ENCODE measurements at regions not wholly inside any gene's neighbourhood (a gene's known extent, or its start where the extent isn't known, plus 50 kb on each side); places are given as distances from the start of the nearest gene placed in this dataset.
A peak's percentile ranks its signal among the peaks of the same experiment; 100 is the strongest.

- Histone ChIP-seq H3K9ac (ENCODE audit: low read length) (no peak overlapping the region), H4K20me1 (ENCODE audit: low read length) (no peaks in the 10 kb centered on the region), H3K27me3 (ENCODE audit: low read length) (no peaks in the 10 kb centered on the region), H2AFZ (ENCODE audit: low read length) (no peak overlapping the region), H3K36me3 (ENCODE audit: low read depth, low read length) (no peaks in the 10 kb centered on the region), H3K79me2 (ENCODE audit: low read length) (no peaks in the 10 kb centered on the region), H3F3A (ENCODE audit: low read length, unreplicated experiment) (no peaks in the 10 kb centered on the region), H3K4me3 (ENCODE audit: low read length) (no peak overlapping the region), H3K4me1 (ENCODE audit: insufficient read depth, low read length) (no peaks in the 10 kb centered on the region), H3K4me2 (ENCODE audit: low read length) (no peak overlapping the region), H3K9me2 (replicated peaks; ENCODE audit: low read length) (no peaks in the 10 kb centered on the region), H3K9me3 (ENCODE audit: low read length) (no peaks in the 10 kb centered on the region), H3K27ac (ENCODE audit: low read length) (no peak overlapping the region)
- no TSS peak for BruUV-seq (replicated peaks)
- CTCF ChIA-PET, result no interaction called here
- DNase-seq (no peak), ATAC-seq (no peak)
- POLR2A ChIA-PET (ENCODE audit: unreplicated experiment), result no interaction called here
- TF ChIP-seq EZH2phosphoT487 (IDR thresholded peaks at IDR 0.05; ENCODE audit: borderline replicate concordance, low read length) (no peak), EZH2 (IDR thresholded peaks at IDR 0.05; ENCODE audit: low read length, unreplicated experiment) (no peak)
- TF ChIP-seq, protein P1, sequence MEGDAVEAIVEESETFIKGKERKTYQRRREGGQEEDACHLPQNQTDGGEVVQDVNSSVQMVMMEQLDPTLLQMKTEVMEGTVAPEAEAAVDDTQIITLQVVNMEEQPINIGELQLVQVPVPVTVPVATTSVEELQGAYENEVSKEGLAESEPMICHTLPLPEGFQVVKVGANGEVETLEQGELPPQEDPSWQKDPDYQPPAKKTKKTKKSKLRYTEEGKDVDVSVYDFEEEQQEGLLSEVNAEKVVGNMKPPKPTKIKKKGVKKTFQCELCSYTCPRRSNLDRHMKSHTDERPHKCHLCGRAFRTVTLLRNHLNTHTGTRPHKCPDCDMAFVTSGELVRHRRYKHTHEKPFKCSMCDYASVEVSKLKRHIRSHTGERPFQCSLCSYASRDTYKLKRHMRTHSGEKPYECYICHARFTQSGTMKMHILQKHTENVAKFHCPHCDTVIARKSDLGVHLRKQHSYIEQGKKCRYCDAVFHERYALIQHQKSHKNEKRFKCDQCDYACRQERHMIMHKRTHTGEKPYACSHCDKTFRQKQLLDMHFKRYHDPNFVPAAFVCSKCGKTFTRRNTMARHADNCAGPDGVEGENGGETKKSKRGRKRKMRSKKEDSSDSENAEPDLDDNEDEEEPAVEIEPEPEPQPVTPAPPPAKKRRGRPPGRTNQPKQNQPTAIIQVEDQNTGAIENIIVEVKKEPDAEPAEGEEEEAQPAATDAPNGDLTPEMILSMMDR (conservative IDR thresholded peaks at IDR 0.05; ENCODE audit: low read depth, low read length), result no peak
- intact Hi-C loops (cut with micrococcal nuclease), result no loop called here
These were observed 565.0 kb downstream of the XPNPEP1 start for GRCh38 chr10:109358325-109358724.

DNA sequence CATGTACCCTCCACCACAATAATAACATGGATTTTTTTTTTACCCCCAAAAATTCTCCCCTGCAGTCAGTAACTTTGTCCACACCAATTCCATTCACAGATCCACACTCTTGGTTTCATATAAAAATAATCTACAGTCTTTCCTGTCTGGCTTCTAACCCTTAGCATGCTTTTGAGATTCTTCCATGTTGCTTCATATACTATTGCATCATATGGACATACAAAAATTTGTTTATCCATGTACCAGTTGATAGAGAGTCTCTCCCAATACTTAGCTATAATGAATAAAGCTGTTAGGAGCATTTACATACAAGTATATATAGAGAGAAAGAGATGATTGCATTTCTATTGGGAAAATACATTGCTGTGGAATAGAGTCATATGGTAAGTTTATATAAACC lies 575.0 kb downstream of the XPNPEP1 start:
- intact Hi-C loops (cut with micrococcal nuclease), result no loop called here
- no TSS peak for BruUV-seq (replicated peaks)
- Histone ChIP-seq H3K79me2 (ENCODE audit: low read length) (no peaks in the 10 kb centered on the region), H3K9me2 (replicated peaks; ENCODE audit: low read length) (no peaks in the 10 kb centered on the region), H3K4me2 (ENCODE audit: low read length) (no peak overlapping the region), H3K9me3 (ENCODE audit: low read length) (no peaks in the 10 kb centered on the region), H3F3A (ENCODE audit: low read length, unreplicated experiment) (no peaks in the 10 kb centered on the region), H3K27me3 (ENCODE audit: low read length) (no peaks in the 10 kb centered on the region), H3K9ac (ENCODE audit: low read length) (no peak overlapping the region), H4K20me1 (ENCODE audit: low read length) (no peaks in the 10 kb centered on the region), H3K27ac (ENCODE audit: low read length) (no peak overlapping the region), H3K4me3 (ENCODE audit: low read length) (no peak overlapping the region), H3K4me1 (ENCODE audit: insufficient read depth, low read length) (peaks cover 5% of the 10 kb centered on the region), H3K36me3 (ENCODE audit: low read depth, low read length) (no peaks in the 10 kb centered on the region), H2AFZ (ENCODE audit: low read length) (no peak overlapping the region)
- TF ChIP-seq, protein P1 (conservative IDR thresholded peaks at IDR 0.05; ENCODE audit: low read depth, low read length), result no peak
- TF ChIP-seq EZH2phosphoT487 (IDR thresholded peaks at IDR 0.05; ENCODE audit: borderline replicate concordance, low read length), result no peak
- no peak for TF ChIP-seq EZH2 (IDR thresholded peaks at IDR 0.05; ENCODE audit: low read length, unreplicated experiment)
- no peak for ATAC-seq
- POLR2A ChIA-PET (ENCODE audit: unreplicated experiment), result interaction anchor here (0.6 kb wide), 1 partner anchor 599 kb away, joined by 4 read pairs; no protein-coding TSS in a partner anchor
- CTCF ChIA-PET, result no interaction called here
- no peak for DNase-seq

GRCh38 chr10:109343293-109343692 lies 580.0 kb downstream of the XPNPEP1 start:
- ATAC-seq, result peak; percentile 54
- DNase-seq, result peak; percentile 77

More at GRCh38 chr10:109343293-109343692, 580.0 kb downstream of the XPNPEP1 start:
- TF ChIP-seq, protein P1 (conservative IDR thresholded peaks at IDR 0.05; ENCODE audit: low read depth, low read length), result no peak
- TF ChIP-seq EZH2phosphoT487 (IDR thresholded peaks at IDR 0.05; ENCODE audit: borderline replicate concordance, low read length) (no peak), EZH2 (IDR thresholded peaks at IDR 0.05; ENCODE audit: low read length, unreplicated experiment) (no peak)
- Histone ChIP-seq H3K9me2 (replicated peaks; ENCODE audit: low read length) (no peaks in the 10 kb centered on the region), H3K4me3 (ENCODE audit: low read length) (no peak overlapping the region), H3K4me1 (ENCODE audit: insufficient read depth, low read length) (peaks cover 6% of the 10 kb centered on the region), H3K4me2 (ENCODE audit: low read length) (no peak overlapping the region), H3K9ac (ENCODE audit: low read length) (no peak overlapping the region), H3F3A (ENCODE audit: low read length, unreplicated experiment) (no peaks in the 10 kb centered on the region), H3K27me3 (ENCODE audit: low read length) (no peaks in the 10 kb centered on the region), H3K27ac (ENCODE audit: low read length) (no peak overlapping the region), H3K9me3 (ENCODE audit: low read length) (no peaks in the 10 kb centered on the region), H3K79me2 (ENCODE audit: low read length) (no peaks in the 10 kb centered on the region), H4K20me1 (ENCODE audit: low read length) (no peaks in the 10 kb centered on the region), H3K36me3 (ENCODE audit: low read depth, low read length) (no peaks in the 10 kb centered on the region), H2AFZ (ENCODE audit: low read length) (no peak overlapping the region)
- CTCF ChIA-PET, result no interaction called here
- POLR2A ChIA-PET (ENCODE audit: unreplicated experiment), result interaction anchor here (0.5 kb wide), 1 partner anchor 110 kb away, joined by 5 read pairs; no protein-coding TSS in a partner anchor
- BruUV-seq (replicated peaks), result no TSS peak
- intact Hi-C loops (cut with micrococcal nuclease), result no loop called here
